Heart left ventricle (tissue), 16 donors: ENCODE measurements at regions not wholly inside any gene's neighbourhood (a gene's known extent, or its start where the extent isn't known, plus 50 kb on each side); places are given as distances from the start of the nearest gene placed in this dataset.
A peak's percentile ranks its signal among the peaks of the same experiment; 100 is the strongest.

Experiments
- ATAC-seq, 4 donors: fragments of 200-7000 bp; cut with Tn5 transposase; one replicate each; pipeline ENCODE4 v1.9.1; 2020 to 2022; ENCODE audit warnings: moderate library complexity in 4 of 4, mild to moderate bottlenecking in 3 of 4, moderate number of reproducible peaks in 1 of 4
- DNase-seq, 5 donors: peaks; one replicate each; pipeline ENCODE4 v3.0.0-alpha.2; 2020
- H3K27ac ChIP-seq, 12 donors: fragments of 200-600 bp; sonication (generic) in 4 of 12; one replicate each; pipeline versions ENCODE4 v1.5.0 to v1.8.0; 2016 to 2022; ENCODE audit warnings: mild to moderate bottlenecking in 2 of 12
- H3K27me3 ChIP-seq, 9 donors: fragments of 200-600 bp; sonication (generic) in 2 of 9; one replicate each; pipeline versions ENCODE4 v1.5.1 to v1.8.0; 2016 to 2022; ENCODE audit warnings: mild to moderate bottlenecking in 3 of 9
- H3K36me3 ChIP-seq, 9 donors: fragments of 200-600 bp; sonication (generic) in 2 of 9; one replicate each; pipeline versions ENCODE4 v1.5.0 to v1.8.0; 2018 to 2022; ENCODE audit warnings: mild to moderate bottlenecking in 2 of 9
- H3K4me1 ChIP-seq, 12 donors: fragments of 200-600 bp; sonication (generic) in 4 of 12; one replicate each; pipeline versions ENCODE4 v1.5.0 to v1.8.0; 2016 to 2022; ENCODE audit warnings: mild to moderate bottlenecking in 3 of 12
- H3K4me3 ChIP-seq, 12 donors: fragments of 200-600 bp; sonication (generic) in 4 of 12; one replicate each; pipeline versions ENCODE4 v1.5.0 to v1.8.0; 2017 to 2022; ENCODE audit warnings: mild to moderate bottlenecking in 9 of 12, moderate library complexity in 4 of 12
- H3K9me3 ChIP-seq, 12 donors: fragments of 200-600 bp; sonication (generic) in 4 of 12; one replicate each; pipeline versions ENCODE4 v1.5.0 to v1.8.0; 2016 to 2022; ENCODE audit warnings: mild to moderate bottlenecking in 1 of 12
- POLR2A ChIP-seq, 2 donors: fragments of 450-650 bp; IDR thresholded peaks; one replicate each; pipeline ENCODE4 v1.6.1; 2017; ENCODE audit warnings: antibody characterized with exemption in 2 of 2, mild to moderate bottlenecking in 2 of 2, moderate library complexity in 2 of 2
- WGBS, 4 donors: extraction: QIAGEN DNeasy Blood & Tissue Kit in 2 of 4; methylation state at CpG; one replicate each; pipeline versions ENCODE4 v1.1.5 to v1.1.7; 2013 to 2018; 5-methylcytosine and 5-hydroxymethylcytosine counted together
- intact Hi-C, 10 donors: fragments of 100-400 bp; cut with DNase I; formaldehyde crosslinking; loops; one replicate each; pipeline versions ENCODE4 v1.11.1 to v1.14.2; 2022
- TF ChIP-seq, protein P1 (sequence below), 12 donors: fragments of 200-600 bp; sonication (generic) in 4 of 12; IDR thresholded peaks; one replicate each; pipeline versions ENCODE4 v1.5.0 to v1.8.0; 2018 to 2022; ENCODE audit warnings: antibody characterized with exemption in 12 of 12, mild to moderate bottlenecking in 5 of 12
- donor health status: ischemic (EF 13 %, LVEDD 7.1; RV severe dilation, severe dysfunction).
- donor health status: healthy with polysubstance abuse.
- donor health status: DM: no; HTN: yes; CAD: no.
- donor health status: DM: no; HTN: no; CAD: no.
- donor health status: ischemic (EF 25% LVEDD 6.9; RV normal size, moderate dysfunction).
- donor health status: ischemic (EF 25% LVEDD 5.7; RV mildly dilated, moderate dysfunction).
- donor health status: healthy.
- donor health status: DM: yes; HTN: yes; CAD: no.
- donor health status: ischemic (EF 35%, LVEDD 5.7; RV mildly dilated, moderate dysfunction).
- donor health status: nonischemic (EF 11% LVEDD 7.7; RV severe dilation, severe dysfunction).
- donor health status: DM: yes; HTN: yes; CAD: no.
- donor health status: PGD.
- donor health status: ischemic (EF 29% LVEDD 5.4; RV normal size, mild dysfunction).
- donor health status: nonischemic (EF 23%, LVEDD 6.1; RV moderate dilation, normal function).

- Histone ChIP-seq H3K27me3 (no peaks in the 10 kb centered on the region), H3K4me3 (no peak overlapping the region), H3K36me3 (no peaks in the 10 kb centered on the region), H3K9me3 (no peaks in the 10 kb centered on the region), H3K4me1 (peaks cover 0 to 3% (median 0%) of the 10 kb centered on the region in 12 donors), H3K27ac (no peak overlapping the region)
- no peak for DNase-seq
- intact Hi-C loops = no loop called here
- ATAC-seq = no peak
- TF ChIP-seq POLR2A (IDR thresholded peaks at IDR 0.05) = no peak
- TF ChIP-seq, protein P1, sequence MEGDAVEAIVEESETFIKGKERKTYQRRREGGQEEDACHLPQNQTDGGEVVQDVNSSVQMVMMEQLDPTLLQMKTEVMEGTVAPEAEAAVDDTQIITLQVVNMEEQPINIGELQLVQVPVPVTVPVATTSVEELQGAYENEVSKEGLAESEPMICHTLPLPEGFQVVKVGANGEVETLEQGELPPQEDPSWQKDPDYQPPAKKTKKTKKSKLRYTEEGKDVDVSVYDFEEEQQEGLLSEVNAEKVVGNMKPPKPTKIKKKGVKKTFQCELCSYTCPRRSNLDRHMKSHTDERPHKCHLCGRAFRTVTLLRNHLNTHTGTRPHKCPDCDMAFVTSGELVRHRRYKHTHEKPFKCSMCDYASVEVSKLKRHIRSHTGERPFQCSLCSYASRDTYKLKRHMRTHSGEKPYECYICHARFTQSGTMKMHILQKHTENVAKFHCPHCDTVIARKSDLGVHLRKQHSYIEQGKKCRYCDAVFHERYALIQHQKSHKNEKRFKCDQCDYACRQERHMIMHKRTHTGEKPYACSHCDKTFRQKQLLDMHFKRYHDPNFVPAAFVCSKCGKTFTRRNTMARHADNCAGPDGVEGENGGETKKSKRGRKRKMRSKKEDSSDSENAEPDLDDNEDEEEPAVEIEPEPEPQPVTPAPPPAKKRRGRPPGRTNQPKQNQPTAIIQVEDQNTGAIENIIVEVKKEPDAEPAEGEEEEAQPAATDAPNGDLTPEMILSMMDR (IDR thresholded peaks at IDR 0.05) = no peak
- WGBS, 4 donors = 75 to 84% (median 77%) methylated on average over 3 of the region's 3 CpGs
Measured at GRCh38 chr1:218760601-218761570, 412.8 kb upstream of the LYPLAL1 start.

DNA sequence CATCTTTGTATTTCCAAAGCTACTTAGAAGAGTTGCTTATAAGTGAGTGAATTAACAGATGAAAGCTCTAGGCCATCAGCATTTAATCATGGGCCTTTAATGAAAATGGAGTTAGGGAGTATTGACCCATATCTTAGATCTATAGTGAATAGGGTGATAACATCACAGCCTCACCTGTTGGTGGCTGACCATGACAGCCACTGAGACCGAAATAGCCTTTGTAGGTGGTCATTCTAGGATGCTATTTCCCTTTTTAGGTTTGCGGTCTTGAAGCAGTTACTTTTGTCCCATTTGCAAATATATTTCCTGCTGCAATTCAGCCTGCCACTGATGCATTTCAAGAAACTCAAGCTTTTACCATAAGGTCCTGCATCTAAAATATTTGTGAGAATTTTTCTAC lies 410.1 kb upstream of the LYPLAL1 start:
- no peak for TF ChIP-seq POLR2A (IDR thresholded peaks at IDR 0.05)
- TF ChIP-seq, protein P1 (IDR thresholded peaks at IDR 0.05) = no peak
- intact Hi-C loops = no loop called here
- Histone ChIP-seq H3K4me1 (peaks cover 0 to 3% (median 0%) of the 10 kb centered on the region in 12 donors), H3K36me3 (no peaks in the 10 kb centered on the region), H3K27me3 (no peaks in the 10 kb centered on the region), H3K9me3 (no peaks in the 10 kb centered on the region), H3K27ac (no peak overlapping the region), H3K4me3 (no peak overlapping the region)
- ATAC-seq (no peak), DNase-seq (no peak)
- 88 to 97% (median 93%) methylated on average over 2 of the region's 2 CpGs for WGBS, 4 donors

- TF ChIP-seq POLR2A (IDR thresholded peaks at IDR 0.05) = no peak
- TF ChIP-seq, protein P1 (IDR thresholded peaks at IDR 0.05) = no peak
- Histone ChIP-seq H3K36me3 (no peaks in the 10 kb centered on the region), H3K27ac (peak overlapping the region in 2 of 12 donors; percentile 33 to 49), H3K4me1 (peaks cover 0 to 3% (median 0%) of the 10 kb centered on the region in 12 donors), H3K27me3 (no peaks in the 10 kb centered on the region), H3K4me3 (no peak overlapping the region), H3K9me3 (no peaks in the 10 kb centered on the region)
- intact Hi-C loops = no loop called here
- no peak for DNase-seq
- WGBS, 4 donors = 29 to 41% (median 38%) methylated on average over 5 of the region's 5 CpGs
- peak in 1 of 4 donors; percentile 13 for ATAC-seq
Measured at GRCh38 chr1:218765753-218766152, 407.9 kb upstream of the LYPLAL1 start.

- ATAC-seq (no peak), DNase-seq (no peak)
- H3K4me3 ChIP-seq = no peak overlapping the region
- TF ChIP-seq, protein P1 (IDR thresholded peaks at IDR 0.05) = no peak
- no peak for TF ChIP-seq POLR2A (IDR thresholded peaks at IDR 0.05)
- peaks cover 0 to 5% (median 0%) of the 10 kb centered on the region in 12 donors for H3K4me1 ChIP-seq
- H3K9me3 ChIP-seq = no peaks in the 10 kb centered on the region
- no peak overlapping the region for H3K27ac ChIP-seq
- WGBS, 4 donors = 85 to 91% (median 87%) methylated on average over 3 of the region's 3 CpGs
- H3K36me3 ChIP-seq = no peaks in the 10 kb centered on the region
- no peaks in the 10 kb centered on the region for H3K27me3 ChIP-seq
- intact Hi-C loops = no loop called here
Measured at GRCh38 chr1:218771931-218772330, 401.7 kb upstream of the LYPLAL1 start.
